GM18520 (cell line): ENCODE measurements at regions not wholly inside any gene's neighbourhood (a gene's known extent, or its start where the extent isn't known, plus 50 kb on each side); places are given as distances from the start of the nearest gene placed in this dataset.

Experiments
- ATAC-seq: cut with Tn5 transposase; IDR thresholded peaks from one replicate; pipeline ENCODE4 v1.9.1; 2021; ENCODE audit not compliant: unreplicated experiment

- ATAC-seq: no peak
These were observed 448.7 kb upstream of the TCF4 start for GRCh38 chr18:56036741-56037140.

- ATAC-seq: no peak
These were observed 447.6 kb upstream of the TCF4 start for GRCh38 chr18:56035546-56035945.

- ATAC-seq: no peak
These were observed 447.0 kb upstream of the TCF4 start for GRCh38 chr18:56034949-56035348.

GRCh38 chr18:56030060-56030459 lies 442.1 kb upstream of the TCF4 start:
- no peak for ATAC-seq

- ATAC-seq: no peak
These were observed 440.5 kb upstream of the TCF4 start for GRCh38 chr18:56028514-56028913.

GRCh38 chr18:56026509-56026908 lies 438.5 kb upstream of the TCF4 start:
- no peak for ATAC-seq

- ATAC-seq: no peak
These were observed 433.8 kb upstream of the TCF4 start for GRCh38 chr18:56021809-56022195.

- ATAC-seq: no peak
These were observed 433.3 kb upstream of the TCF4 start for GRCh38 chr18:56021136-56021808.

- ATAC-seq: no peak
These were observed 431.9 kb upstream of the TCF4 start for GRCh38 chr18:56019908-56020307.

- no peak for ATAC-seq
These were observed 431.2 kb upstream of the TCF4 start for GRCh38 chr18:56019156-56019555.

- ATAC-seq: no peak
These were observed 421.4 kb upstream of the TCF4 start for GRCh38 chr18:56009411-56009810.

- no peak for ATAC-seq
These were observed 415.7 kb upstream of the TCF4 start for GRCh38 chr18:56003720-56004088.

- no peak for ATAC-seq
These were observed 415.2 kb upstream of the TCF4 start for GRCh38 chr18:56003009-56003719.

- no peak for ATAC-seq
These were observed 413.6 kb upstream of the TCF4 start for GRCh38 chr18:56001576-56001975.

GRCh38 chr18:56000041-56000440 lies 412.0 kb upstream of the TCF4 start:
- no peak for ATAC-seq

- ATAC-seq: no peak
These were observed 411.6 kb upstream of the TCF4 start for GRCh38 chr18:55999641-56000040.

GRCh38 chr18:55998801-55999385 lies 410.9 kb upstream of the TCF4 start:
- no peak for ATAC-seq

- no peak for ATAC-seq
These were observed 410.1 kb upstream of the TCF4 start for GRCh38 chr18:55998071-55998522.

GRCh38 chr18:55997151-55997561 lies 409.2 kb upstream of the TCF4 start:
- ATAC-seq: no peak

- no peak for ATAC-seq
These were observed 408.7 kb upstream of the TCF4 start for GRCh38 chr18:55996717-55997116.

- ATAC-seq: no peak
These were observed 402.2 kb upstream of the TCF4 start for GRCh38 chr18:55990186-55990585.

GRCh38 chr18:55988537-55988936 lies 400.5 kb upstream of the TCF4 start:
- no peak for ATAC-seq
